Activated CD4-positive, alpha-beta memory T cell treated with anti-CD3 and anti-CD28 coated beads, Interleukin-2, amount 10 ng/mL, durations not matched to agents 7 days and 5 days (primary cell): ENCODE measurements at regions not wholly inside any gene's neighbourhood (a gene's known extent, or its start where the extent isn't known, plus 50 kb on each side); places are given as distances from the start of the nearest gene placed in this dataset.
"Not testable (repeated sequence)": the region's sequence is repeated elsewhere in the genome, so short reads cannot be mapped to it uniquely, and the experiment has no call there.

Experiments
- CTCF ChIA-PET: fragments of 350-600 bp; sonication (Branson Sonifier 250); formaldehyde crosslinking; loops from one replicate; lab custom pipeline; 2021; ENCODE audit warnings: antibody characterized with exemption, inconsistent platforms; lab: Charles Lee
- POLR2A ChIA-PET: fragments of 350-600 bp; sonication (Branson Sonifier 250); formaldehyde crosslinking; loops from one replicate; lab custom pipeline; 2021; ENCODE audit warnings: antibody characterized with exemption; lab: Charles Lee
- DNase-seq: peaks from one replicate; pipeline ENCODE4 v3.0.0-alpha.2; 2020
- H3K27ac Mint-ChIP-seq: one replicate; pipeline ENCODE4 v1.8.0; 2021; ENCODE audit warnings: mild to moderate bottlenecking, mixed read lengths
- H3K27me3 Mint-ChIP-seq: one replicate; pipeline ENCODE4 v1.8.0; 2021; ENCODE audit warnings: mixed read lengths
- H3K36me3 Mint-ChIP-seq: one replicate; pipeline ENCODE4 v1.8.0; 2021; ENCODE audit warnings: low read depth, mixed read lengths
- H3K4me1 Mint-ChIP-seq: one replicate; pipeline ENCODE4 v1.8.0; 2021; ENCODE audit warnings: mixed read lengths
- H3K4me3 Mint-ChIP-seq: one replicate; pipeline ENCODE4 v1.8.0; 2021; ENCODE audit warnings: mild to moderate bottlenecking, mixed read lengths
- H3K9me3 Mint-ChIP-seq: one replicate; pipeline ENCODE4 v1.8.0; 2021; ENCODE audit warnings: mixed read lengths

DNA sequence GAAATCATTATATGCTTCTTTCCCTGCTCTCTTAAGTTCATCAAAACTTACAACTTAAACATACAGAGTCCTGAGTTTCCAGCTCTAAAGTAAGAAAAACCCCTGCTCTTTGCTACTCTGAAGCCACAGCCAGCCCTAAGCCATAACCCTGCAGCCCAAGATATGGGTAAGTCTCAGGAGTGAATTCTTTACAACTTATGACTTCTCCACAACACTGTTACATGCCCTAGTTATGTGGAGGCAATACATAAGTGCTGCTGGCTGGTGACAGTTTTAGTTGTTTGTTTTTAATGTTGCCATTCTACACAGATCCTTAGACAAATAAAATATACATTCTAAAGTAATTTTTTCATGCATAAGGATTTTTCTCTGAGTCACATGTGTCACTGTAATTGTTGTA lies 100.2 kb downstream of the FBXO8 start:
- Mint-ChIP-seq H3K9me3 (no peaks in the 10 kb centered on the region), H3K27me3 (peaks cover 6% of the 10 kb centered on the region), H3K4me3 (no peak overlapping the region), H3K36me3 (no peaks in the 10 kb centered on the region), H3K27ac (no peak overlapping the region), H3K4me1 (no peaks in the 10 kb centered on the region)
- ChIA-PET CTCF (interaction anchor here (0.5 to 0.6 kb wide), 2 partner anchors 288 to 1118 kb away, joined by 3 to 4 read pairs; no protein-coding TSS in a partner anchor), POLR2A (no interaction called here)
- DNase-seq, result no peak

DNA sequence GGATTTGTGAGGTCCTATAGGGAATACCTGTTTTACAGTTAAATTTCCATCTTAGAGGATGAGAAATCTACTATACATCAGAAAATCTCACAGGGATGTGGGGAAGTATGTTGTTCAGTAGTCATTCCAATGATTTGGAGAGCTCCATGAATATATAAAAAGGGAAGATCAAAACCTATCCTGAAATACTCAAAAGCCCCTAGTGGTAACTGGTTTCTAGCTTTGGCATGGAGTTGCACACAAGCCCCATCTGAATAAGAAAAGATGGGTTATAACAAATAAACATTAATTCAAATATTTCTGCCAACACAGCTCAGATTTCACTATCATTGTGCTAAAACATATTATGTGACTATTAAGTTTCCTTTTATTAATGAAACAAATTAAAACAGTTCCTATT lies 101.6 kb downstream of the FBXO8 start:
- CTCF ChIA-PET, result interaction anchor here (1.0 kb wide), 1 partner anchor 24 kb away, joined by 3 read pairs; no protein-coding TSS in a partner anchor
- H3K4me3 Mint-ChIP-seq, result no peak overlapping the region
- H3K27ac Mint-ChIP-seq, result no peak overlapping the region
- peaks cover 8% of the 10 kb centered on the region for H3K27me3 Mint-ChIP-seq
- no peaks in the 10 kb centered on the region for H3K9me3 Mint-ChIP-seq
- no peaks in the 10 kb centered on the region for H3K4me1 Mint-ChIP-seq
- DNase-seq, result no peak
- no peaks in the 10 kb centered on the region for H3K36me3 Mint-ChIP-seq
- POLR2A ChIA-PET, result no interaction called here

DNA sequence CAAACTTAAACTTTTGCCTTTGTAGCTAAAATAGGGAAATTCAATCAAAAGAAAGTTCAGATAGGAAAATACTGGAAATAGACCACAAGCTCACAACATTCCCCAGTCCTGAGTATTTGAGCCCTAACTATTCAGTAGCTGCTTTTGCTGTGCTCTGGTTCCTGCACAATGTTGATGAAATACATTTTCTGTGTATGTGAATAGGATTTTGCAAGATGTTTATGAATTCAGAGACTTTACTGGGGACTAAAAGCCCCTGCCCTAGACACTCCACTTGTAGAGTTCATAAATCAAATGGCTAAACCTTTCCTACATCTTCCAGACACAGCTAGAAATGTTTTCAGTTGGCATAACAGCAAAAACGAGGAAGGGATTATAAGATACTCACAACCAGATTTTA lies 105.9 kb downstream of the FBXO8 start:
- H3K27ac Mint-ChIP-seq, result no peak overlapping the region
- CTCF ChIA-PET, result no interaction called here
- H3K4me1 Mint-ChIP-seq, result no peaks in the 10 kb centered on the region
- DNase-seq, result no peak
- POLR2A ChIA-PET, result no interaction called here
- no peak overlapping the region for H3K4me3 Mint-ChIP-seq
- H3K36me3 Mint-ChIP-seq, result no peaks in the 10 kb centered on the region
- no peaks in the 10 kb centered on the region for H3K9me3 Mint-ChIP-seq
- H3K27me3 Mint-ChIP-seq, result peaks cover 8% of the 10 kb centered on the region

DNA sequence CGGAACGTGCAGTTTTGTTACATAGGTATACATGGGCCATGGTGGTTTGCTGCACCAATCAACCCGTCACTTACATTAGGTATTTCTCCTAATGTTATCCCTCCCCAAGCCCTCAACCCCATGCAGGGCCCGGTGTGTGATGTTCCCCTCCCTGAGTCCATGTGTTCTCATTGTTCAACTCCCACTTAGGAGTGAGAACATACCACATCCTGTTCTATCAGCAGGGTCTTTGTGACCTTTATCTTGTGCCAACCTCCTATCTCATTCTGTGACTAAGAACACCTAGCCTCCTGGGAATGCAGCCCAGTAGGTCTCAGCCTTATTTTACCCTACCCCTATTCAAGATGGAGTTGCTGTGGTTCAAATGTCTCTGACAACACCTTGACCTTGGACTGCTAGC lies 107.6 kb downstream of the FBXO8 start:
- H3K4me3 Mint-ChIP-seq, H3K27ac Mint-ChIP-seq, CTCF ChIA-PET, POLR2A ChIA-PET, H3K4me1 Mint-ChIP-seq, H3K9me3 Mint-ChIP-seq, DNase-seq, H3K36me3 Mint-ChIP-seq: not testable (repeated sequence)
- H3K27me3 Mint-ChIP-seq, result peaks cover 11% of the 10 kb centered on the region

DNA sequence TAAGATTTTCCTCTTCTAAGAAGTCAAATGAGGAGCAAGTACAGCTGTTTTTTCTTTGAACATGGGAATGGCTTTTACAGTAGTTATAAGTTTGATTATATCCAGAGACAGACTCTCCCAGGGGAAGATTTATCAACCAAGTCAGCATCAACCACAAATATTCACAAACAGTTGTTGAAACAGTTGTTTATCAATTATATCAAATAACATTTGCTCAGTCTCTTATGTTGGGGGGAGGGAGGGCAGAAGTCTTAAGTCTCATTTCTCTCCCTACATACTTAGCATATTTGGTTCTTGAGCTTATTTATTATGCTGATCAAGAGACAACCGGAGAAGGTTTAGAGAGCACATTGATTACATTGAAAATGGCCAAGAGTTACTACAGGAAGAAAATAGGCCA lies 110.1 kb downstream of the FBXO8 start:
- H3K4me3 Mint-ChIP-seq, result no peak overlapping the region
- H3K36me3 Mint-ChIP-seq, result no peaks in the 10 kb centered on the region
- H3K9me3 Mint-ChIP-seq, result no peaks in the 10 kb centered on the region
- CTCF ChIA-PET, result no interaction called here
- POLR2A ChIA-PET, result no interaction called here
- H3K27me3 Mint-ChIP-seq, result peaks cover 11% of the 10 kb centered on the region
- no peak for DNase-seq
- no peak overlapping the region for H3K27ac Mint-ChIP-seq
- no peaks in the 10 kb centered on the region for H3K4me1 Mint-ChIP-seq

DNA sequence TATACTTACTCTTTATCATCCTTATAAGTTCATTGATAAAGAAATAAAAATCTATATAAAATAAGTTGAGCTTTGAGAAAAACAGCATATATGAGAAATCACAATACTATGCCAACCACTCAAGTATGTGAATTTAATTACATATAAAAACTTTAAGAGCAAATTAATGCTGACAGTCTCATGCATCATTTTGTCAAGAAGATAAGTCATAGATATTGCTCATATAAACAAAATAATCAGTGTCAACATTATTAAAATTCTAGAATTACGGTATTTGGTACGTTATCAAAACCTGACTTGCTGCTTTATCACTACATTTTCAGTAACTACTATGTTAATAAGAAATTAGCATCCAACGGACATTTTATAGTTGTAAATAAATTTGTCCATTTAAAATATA lies 111.2 kb downstream of the FBXO8 start:
- POLR2A ChIA-PET, result no interaction called here
- no peak for DNase-seq
- no peaks in the 10 kb centered on the region for H3K9me3 Mint-ChIP-seq
- peaks cover 11% of the 10 kb centered on the region for H3K27me3 Mint-ChIP-seq
- H3K4me1 Mint-ChIP-seq, result no peaks in the 10 kb centered on the region
- CTCF ChIA-PET, result no interaction called here
- H3K27ac Mint-ChIP-seq, result no peak overlapping the region
- no peak overlapping the region for H3K4me3 Mint-ChIP-seq
- no peaks in the 10 kb centered on the region for H3K36me3 Mint-ChIP-seq

DNA sequence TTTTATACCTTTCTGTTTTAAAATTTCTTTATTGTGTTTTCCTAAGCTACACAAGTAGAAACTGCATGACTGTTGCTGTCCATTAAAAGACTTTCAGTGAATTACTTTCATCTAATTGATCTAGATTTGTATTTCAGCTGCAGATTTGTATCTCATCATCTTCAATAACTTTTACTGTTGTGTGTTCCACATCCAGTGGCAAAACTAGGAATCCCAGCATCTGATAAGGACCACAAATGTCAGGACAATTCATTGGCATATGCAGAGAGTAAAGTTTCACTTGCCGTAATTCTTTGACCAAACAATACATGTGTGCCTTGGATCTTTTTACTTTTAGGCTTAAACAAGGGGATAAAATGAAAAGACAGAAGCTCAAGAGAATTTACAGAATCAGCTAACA lies 112.6 kb downstream of the FBXO8 start:
- POLR2A ChIA-PET, result no interaction called here
- Mint-ChIP-seq H3K4me1 (no peaks in the 10 kb centered on the region), H3K9me3 (no peaks in the 10 kb centered on the region), H3K36me3 (no peaks in the 10 kb centered on the region), H3K4me3 (no peak overlapping the region), H3K27me3 (peaks cover 9% of the 10 kb centered on the region), H3K27ac (no peak overlapping the region)
- CTCF ChIA-PET, result interaction anchor here (0.8 kb wide), 1 partner anchor 9 kb away, joined by 3 read pairs; no protein-coding TSS in a partner anchor
- DNase-seq, result no peak

DNA sequence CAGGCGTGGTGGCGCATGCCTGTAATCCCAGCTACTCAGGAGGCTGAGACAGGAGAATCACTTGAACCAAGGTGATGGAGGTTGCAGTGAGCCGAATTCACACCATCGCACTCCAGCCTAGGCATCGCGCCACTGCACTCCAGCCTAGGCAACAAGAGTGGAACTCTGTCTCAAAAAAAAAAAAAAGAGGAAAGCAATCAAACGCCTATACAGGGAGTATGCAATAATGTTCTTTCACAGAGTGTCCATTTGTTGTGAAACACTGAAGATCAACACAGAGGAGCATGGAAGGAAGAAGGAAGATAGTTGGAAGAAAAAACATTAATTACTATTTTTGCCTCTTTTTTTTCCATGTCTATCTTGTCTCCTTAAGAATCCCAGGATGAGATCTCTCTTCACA lies 113.4 kb downstream of the FBXO8 start:
- no peak overlapping the region for H3K27ac Mint-ChIP-seq
- no peaks in the 10 kb centered on the region for H3K36me3 Mint-ChIP-seq
- no peak for DNase-seq
- H3K4me1 Mint-ChIP-seq, result no peaks in the 10 kb centered on the region
- peaks cover 9% of the 10 kb centered on the region for H3K27me3 Mint-ChIP-seq
- ChIA-PET CTCF (interaction anchor here (0.8 kb wide), 1 partner anchor 8 kb away, joined by 3 read pairs; no protein-coding TSS in a partner anchor), POLR2A (no interaction called here)
- no peak overlapping the region for H3K4me3 Mint-ChIP-seq
- no peaks in the 10 kb centered on the region for H3K9me3 Mint-ChIP-seq

DNA sequence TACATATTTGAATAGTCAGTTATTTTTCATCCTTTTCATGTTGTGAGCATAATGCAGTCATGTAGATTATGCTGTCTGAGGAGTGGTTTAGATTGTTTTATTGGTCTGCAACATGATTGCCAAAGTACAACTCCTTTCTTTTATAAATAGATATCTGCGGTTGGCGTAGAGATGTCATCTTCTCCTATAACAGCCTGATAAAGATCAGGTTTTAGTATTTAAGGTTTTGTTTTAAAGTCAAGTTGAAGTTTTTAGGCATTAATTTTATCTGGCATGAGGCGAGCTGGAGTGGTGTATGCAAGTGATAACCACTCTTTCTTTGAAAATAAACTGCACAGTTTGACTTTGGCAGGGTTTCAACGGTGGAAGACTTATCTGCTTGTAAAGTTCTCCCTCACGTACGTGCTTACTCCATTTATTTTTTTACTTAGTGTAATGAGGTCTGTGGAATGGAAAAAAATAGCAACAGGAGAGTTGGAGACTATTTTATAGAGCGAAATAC lies 126.3 kb downstream of the FBXO8 start:
- Mint-ChIP-seq H3K27ac (no peak overlapping the region), H3K4me1 (no peaks in the 10 kb centered on the region), H3K27me3 (peaks cover 7% of the 10 kb centered on the region), H3K9me3 (no peaks in the 10 kb centered on the region), H3K36me3 (no peaks in the 10 kb centered on the region), H3K4me3 (no peak overlapping the region)
- ChIA-PET POLR2A (no interaction called here), CTCF (interaction anchor here (1.1 kb wide), 1 partner anchor 25 kb away, joined by 3 read pairs; no protein-coding TSS in a partner anchor)
- DNase-seq, result no peak

DNA sequence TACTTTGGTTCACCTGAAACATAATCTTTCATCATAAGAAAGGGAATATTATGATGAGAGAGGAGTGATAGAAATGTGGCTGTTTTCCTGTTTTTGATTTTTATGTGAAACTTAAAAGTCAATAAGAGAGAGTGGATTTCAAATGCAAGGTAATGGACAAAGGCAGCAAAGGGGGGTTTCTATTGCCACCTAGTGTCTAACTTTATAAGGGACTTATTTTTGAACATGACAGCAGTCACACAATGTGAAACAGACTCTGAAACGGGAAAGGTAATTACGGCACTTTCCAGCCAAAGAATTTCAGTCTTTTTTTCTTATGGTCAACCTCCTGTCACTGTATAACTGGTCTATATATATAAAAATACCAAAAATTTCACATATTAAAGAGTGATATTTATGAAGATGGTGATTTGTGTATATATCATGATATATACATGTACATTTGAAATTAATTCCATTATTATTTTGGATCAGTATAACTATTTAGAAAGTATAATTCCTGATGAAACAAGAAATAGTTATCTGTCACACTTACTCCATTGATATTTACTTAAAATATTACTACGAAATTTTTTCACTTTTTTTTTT lies 127.1 kb downstream of the FBXO8 start:
- no peaks in the 10 kb centered on the region for H3K4me1 Mint-ChIP-seq
- H3K27ac Mint-ChIP-seq, result no peak overlapping the region
- ChIA-PET CTCF (no interaction called here), POLR2A (no interaction called here)
- H3K27me3 Mint-ChIP-seq, result peaks cover 7% of the 10 kb centered on the region
- H3K9me3 Mint-ChIP-seq, result no peaks in the 10 kb centered on the region
- no peak overlapping the region for H3K4me3 Mint-ChIP-seq
- no peaks in the 10 kb centered on the region for H3K36me3 Mint-ChIP-seq
- DNase-seq, result no peak

DNA sequence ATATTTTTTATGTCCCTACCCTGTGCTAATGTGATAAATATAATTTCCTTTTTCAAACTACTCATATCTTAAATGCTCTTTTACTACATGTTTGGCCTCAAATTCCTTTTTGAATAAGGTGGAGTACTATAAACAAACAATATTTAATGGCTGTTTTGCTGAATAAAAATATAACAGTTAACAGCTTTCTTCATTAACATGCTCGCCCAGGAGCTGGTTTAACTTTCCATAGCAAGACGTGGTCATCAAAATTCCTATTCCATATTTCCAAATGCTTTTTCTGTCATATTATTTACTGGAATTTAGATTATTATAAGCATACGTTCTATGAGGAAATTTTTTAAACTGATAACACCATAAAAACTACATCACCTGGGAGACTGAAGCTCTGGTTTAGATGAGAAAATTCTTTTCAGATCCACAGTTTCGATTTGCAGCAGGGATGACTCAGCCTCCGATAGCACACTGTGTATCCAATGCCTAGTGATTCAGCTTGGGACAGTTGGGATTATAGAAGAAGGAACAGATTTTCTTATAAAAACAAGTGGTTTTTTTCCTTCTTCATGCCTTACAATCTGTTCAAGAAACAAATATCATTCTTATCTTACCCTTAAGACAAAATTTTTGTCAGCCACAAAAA lies 129.1 kb downstream of the FBXO8 start:
- no peaks in the 10 kb centered on the region for H3K4me1 Mint-ChIP-seq

DNA sequence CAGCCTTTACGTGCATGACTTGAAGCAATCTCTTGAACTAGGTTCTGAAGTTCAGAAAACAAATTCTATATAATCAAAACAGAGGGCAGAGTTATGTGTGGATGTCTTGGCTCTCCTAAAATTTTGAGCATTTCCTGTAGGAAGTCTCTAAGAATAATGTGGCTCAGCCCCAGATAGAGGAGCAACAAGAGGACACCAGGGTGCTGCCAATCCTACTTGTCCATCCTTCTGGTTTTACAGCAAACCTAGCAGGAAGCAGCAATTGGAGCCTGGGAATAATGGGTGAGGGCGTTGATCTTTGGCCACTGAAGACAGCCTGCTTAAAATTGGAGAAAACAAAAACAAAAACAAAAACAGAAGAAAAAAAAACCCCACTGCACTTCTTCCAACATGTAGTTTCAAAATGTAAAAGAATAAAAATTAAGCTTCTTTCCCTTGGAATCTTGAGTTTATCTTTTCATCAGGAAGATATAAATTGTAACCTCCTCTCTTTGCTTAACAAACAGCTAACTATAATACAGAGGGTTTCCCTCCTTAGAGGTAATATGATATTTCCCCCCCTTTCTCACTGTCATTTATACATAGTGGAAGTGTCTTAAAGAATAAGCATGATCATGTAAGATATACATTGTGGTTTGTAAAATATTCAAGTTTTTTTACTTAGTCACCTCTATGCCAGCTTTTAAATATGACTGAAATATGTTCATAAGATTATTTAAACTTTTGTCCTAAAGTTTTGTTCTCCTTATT lies 130.6 kb downstream of the FBXO8 start:
- no peak for DNase-seq
- no peak overlapping the region for H3K4me3 Mint-ChIP-seq

More for the DNA sequence above, 129.1 kb downstream of the FBXO8 start:
- Mint-ChIP-seq H3K36me3 (no peaks in the 10 kb centered on the region), H3K4me3 (no peak overlapping the region), H3K27me3 (peaks cover 13% of the 10 kb centered on the region), H3K27ac (no peak overlapping the region), H3K9me3 (no peaks in the 10 kb centered on the region)
- POLR2A ChIA-PET, result no interaction called here
- DNase-seq, result no peak
- CTCF ChIA-PET, result no interaction called here

DNA sequence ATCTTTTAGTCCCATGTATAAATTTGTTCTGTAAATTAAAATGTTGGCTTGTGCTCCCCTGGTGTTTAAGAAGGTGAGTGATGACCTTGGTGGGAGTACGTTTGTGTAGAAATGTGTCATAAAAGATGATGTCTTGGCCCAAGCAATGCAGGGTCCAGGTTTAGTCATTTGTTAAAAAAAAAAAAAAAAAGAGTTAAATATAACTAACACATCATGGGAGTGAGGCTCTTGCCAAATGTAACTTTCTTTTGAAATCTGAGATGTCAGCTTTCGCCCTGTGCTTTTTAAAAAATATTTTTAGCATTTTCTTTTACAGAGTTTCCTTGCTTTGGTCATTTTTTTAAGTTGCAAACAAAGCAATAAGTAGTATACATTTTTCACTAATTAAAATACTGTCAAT lies 135.6 kb downstream of the FBXO8 start:
- no peak for DNase-seq
- Mint-ChIP-seq H3K9me3 (no peaks in the 10 kb centered on the region), H3K4me3 (no peak overlapping the region), H3K27ac (no peak overlapping the region), H3K4me1 (no peaks in the 10 kb centered on the region), H3K36me3 (no peaks in the 10 kb centered on the region), H3K27me3 (peaks cover 24% of the 10 kb centered on the region)
- CTCF ChIA-PET, result no interaction called here
- POLR2A ChIA-PET, result no interaction called here

More for the DNA sequence above, 130.6 kb downstream of the FBXO8 start:
- Mint-ChIP-seq H3K9me3 (no peaks in the 10 kb centered on the region), H3K27ac (no peak overlapping the region), H3K27me3 (peaks cover 11% of the 10 kb centered on the region), H3K36me3 (no peaks in the 10 kb centered on the region), H3K4me1 (no peaks in the 10 kb centered on the region)
- ChIA-PET CTCF (no interaction called here), POLR2A (no interaction called here)
